ENCODE measurements at regions not wholly inside any gene's neighbourhood (a gene's known extent, or its start where the extent isn't known, plus 50 kb on each side); places are given as distances from the start of the nearest gene placed in this dataset.

- Histone ChIP-seq H3K9ac (ENCODE audit: low read length) (no peak overlapping the region), H3K4me2 (ENCODE audit: low read length) (no peak overlapping the region), H3K4me1 (ENCODE audit: insufficient read depth, low read length) (no peaks in the 10 kb centered on the region), H3K36me3 (ENCODE audit: insufficient read depth, low read length) (no peaks in the 10 kb centered on the region), H2AFZ (ENCODE audit: low read depth, low read length) (no peak overlapping the region), H3K4me3 (ENCODE audit: insufficient read depth, low read depth, low read length) (no peak overlapping the region), H3K27ac (ENCODE audit: low read depth, low read length) (no peak overlapping the region), H3K9me3 (ENCODE audit: insufficient read depth, low read depth, low read length) (no peaks in the 10 kb centered on the region), H3K27me3 (ENCODE audit: insufficient read depth, low read length) (no peaks in the 10 kb centered on the region), H4K20me1 (ENCODE audit: insufficient read depth, low read length) (no peaks in the 10 kb centered on the region), H3K79me2 (ENCODE audit: insufficient read depth, low read length) (no peaks in the 10 kb centered on the region)
- no peaks in the 10 kb centered on the region for H3K36me3 Mint-ChIP-seq (ENCODE audit: low read depth, unreplicated experiment)
- DNase-seq (ENCODE audit: low read depth) (no peak), FAIRE-seq (no peak)
- no peaks in the 10 kb centered on the region for H3K27me3 Mint-ChIP-seq (ENCODE audit: low read depth, unreplicated experiment)
- TF ChIP-seq EZH2 (IDR thresholded peaks at IDR 0.05; ENCODE audit: insufficient read depth, low read length) (no peak), CTCF (IDR thresholded peaks at IDR 0.05; ENCODE audit: insufficient read depth, low read depth, low read length) (no peak)
- H3K4me3 Mint-ChIP-seq (ENCODE audit: unreplicated experiment), result no peak overlapping the region
- H3K9me3 Mint-ChIP-seq (ENCODE audit: unreplicated experiment), result no peaks in the 10 kb centered on the region
- no peaks in the 10 kb centered on the region for H3K4me1 Mint-ChIP-seq (ENCODE audit: low read depth, unreplicated experiment)
- no peak overlapping the region for H3K27ac Mint-ChIP-seq (ENCODE audit: unreplicated experiment)
Measured at GRCh38 chr10:83119346-83119745, 1020.0 kb upstream of the GHITM start.

- H3K27ac Mint-ChIP-seq (ENCODE audit: unreplicated experiment), result no peak overlapping the region
Measured at GRCh38 chr10:83122336-83122735, 1017.0 kb upstream of the GHITM start.

More at GRCh38 chr10:83122336-83122735, 1017.0 kb upstream of the GHITM start:
- peak; percentile 17 for DNase-seq (ENCODE audit: low read depth)
- Histone ChIP-seq H3K27ac (ENCODE audit: low read depth, low read length) (no peak overlapping the region), H3K79me2 (ENCODE audit: insufficient read depth, low read length) (no peaks in the 10 kb centered on the region), H3K4me2 (ENCODE audit: low read length) (no peak overlapping the region), H3K36me3 (ENCODE audit: insufficient read depth, low read length) (no peaks in the 10 kb centered on the region), H4K20me1 (ENCODE audit: insufficient read depth, low read length) (no peaks in the 10 kb centered on the region), H3K9me3 (ENCODE audit: insufficient read depth, low read depth, low read length) (no peaks in the 10 kb centered on the region), H3K4me1 (ENCODE audit: insufficient read depth, low read length) (peaks cover under 1% of the 10 kb centered on the region), H3K4me3 (ENCODE audit: insufficient read depth, low read depth, low read length) (no peak overlapping the region), H3K9ac (ENCODE audit: low read length) (no peak overlapping the region), H2AFZ (ENCODE audit: low read depth, low read length) (no peak overlapping the region), H3K27me3 (ENCODE audit: insufficient read depth, low read length) (no peaks in the 10 kb centered on the region)
- Mint-ChIP-seq H3K27me3 (ENCODE audit: low read depth, unreplicated experiment) (no peaks in the 10 kb centered on the region), H3K9me3 (ENCODE audit: unreplicated experiment) (peaks cover 4% of the 10 kb centered on the region), H3K4me3 (ENCODE audit: unreplicated experiment) (no peak overlapping the region), H3K4me1 (ENCODE audit: low read depth, unreplicated experiment) (peaks cover under 1% of the 10 kb centered on the region), H3K36me3 (ENCODE audit: low read depth, unreplicated experiment) (no peaks in the 10 kb centered on the region)
- FAIRE-seq, result no peak
- TF ChIP-seq EZH2 (IDR thresholded peaks at IDR 0.05; ENCODE audit: insufficient read depth, low read length) (no peak), CTCF (IDR thresholded peaks at IDR 0.05; ENCODE audit: insufficient read depth, low read depth, low read length) (no peak)
